Prostate gland (tissue), 2 donors: ENCODE measurements at regions not wholly inside any gene's neighbourhood (a gene's known extent, or its start where the extent isn't known, plus 50 kb on each side); places are given as distances from the start of the nearest gene placed in this dataset.

ENCODE experiments used
- CTCF ChIP-seq, 4 experiments: fragments of 200-600 bp in 2 of 4; fragments of 450-650 bp in 2 of 4; sonication (generic) in 2 of 4; IDR thresholded peaks; 1 replicate in 3 of 4; 2 replicates in 1 of 4; pipeline ENCODE4 v1.5.1; 2016 to 2019; ENCODE audit warnings: antibody characterized with exemption in 4 of 4, mild to moderate bottlenecking in 2 of 4, moderate library complexity in 2 of 4
- POLR2A ChIP-seq: fragments of 450-650 bp; IDR thresholded peaks from one replicate; pipeline ENCODE4 v1.6.1; 2016; ENCODE audit warnings: antibody characterized with exemption, mild to moderate bottlenecking
- POLR2AphosphoS5 ChIP-seq: sonication (generic); formaldehyde crosslinking; IDR thresholded peaks from one replicate; pipeline ENCODE4 v1.6.1; 2017; ENCODE audit warnings: antibody characterized with exemption

- TF ChIP-seq CTCF (IDR thresholded peaks at IDR 0.05) (no peak), POLR2AphosphoS5 (no peak), POLR2A (no peak)
Observed at GRCh38 chr7:1311406-1312135, 78.9 kb downstream of the UNCX start.
